ENCODE measurements at regions not wholly inside any gene's neighbourhood (a gene's known extent, or its start where the extent isn't known, plus 50 kb on each side); places are given as distances from the start of the nearest gene placed in this dataset.

DNA sequence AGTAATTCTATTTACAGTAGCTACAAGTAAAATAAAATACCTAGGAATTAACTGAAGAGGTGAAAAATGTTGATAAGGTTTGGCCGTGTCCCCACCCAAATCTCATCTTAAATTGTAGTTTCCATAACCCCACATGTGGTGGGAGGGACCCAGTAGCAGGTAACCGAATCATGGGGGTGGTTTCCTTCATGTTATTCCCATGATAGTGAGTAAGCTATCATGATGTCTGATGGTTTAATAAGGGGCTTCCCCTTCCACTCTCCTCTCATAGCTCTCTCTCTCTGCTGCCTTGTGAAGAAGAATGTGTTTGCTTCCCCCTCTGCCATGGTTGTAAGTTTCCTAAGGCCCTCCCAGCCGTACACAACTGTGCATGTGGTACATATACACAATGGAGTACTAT lies 1170.7 kb downstream of the BCL11B start:
- TF ChIP-seq EZH2 (IDR thresholded peaks at IDR 0.05; ENCODE audit: borderline replicate concordance, low read length): no peak
- TF ChIP-seq, protein P1, sequence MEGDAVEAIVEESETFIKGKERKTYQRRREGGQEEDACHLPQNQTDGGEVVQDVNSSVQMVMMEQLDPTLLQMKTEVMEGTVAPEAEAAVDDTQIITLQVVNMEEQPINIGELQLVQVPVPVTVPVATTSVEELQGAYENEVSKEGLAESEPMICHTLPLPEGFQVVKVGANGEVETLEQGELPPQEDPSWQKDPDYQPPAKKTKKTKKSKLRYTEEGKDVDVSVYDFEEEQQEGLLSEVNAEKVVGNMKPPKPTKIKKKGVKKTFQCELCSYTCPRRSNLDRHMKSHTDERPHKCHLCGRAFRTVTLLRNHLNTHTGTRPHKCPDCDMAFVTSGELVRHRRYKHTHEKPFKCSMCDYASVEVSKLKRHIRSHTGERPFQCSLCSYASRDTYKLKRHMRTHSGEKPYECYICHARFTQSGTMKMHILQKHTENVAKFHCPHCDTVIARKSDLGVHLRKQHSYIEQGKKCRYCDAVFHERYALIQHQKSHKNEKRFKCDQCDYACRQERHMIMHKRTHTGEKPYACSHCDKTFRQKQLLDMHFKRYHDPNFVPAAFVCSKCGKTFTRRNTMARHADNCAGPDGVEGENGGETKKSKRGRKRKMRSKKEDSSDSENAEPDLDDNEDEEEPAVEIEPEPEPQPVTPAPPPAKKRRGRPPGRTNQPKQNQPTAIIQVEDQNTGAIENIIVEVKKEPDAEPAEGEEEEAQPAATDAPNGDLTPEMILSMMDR (conservative IDR thresholded peaks at IDR 0.05 in 1 of 2, IDR thresholded peaks at IDR 0.05 in 1 of 2; ENCODE audit: extremely low read depth in 1 of 2, insufficient read depth in 1 of 2, low read depth in 1 of 2, low read length in 2 of 2): no peak

Data from mammary epithelial cell (primary cell).